Mesenchymal stem cell (in vitro differentiated cells and primary cell): ENCODE measurements at regions not wholly inside any gene's neighbourhood (a gene's known extent, or its start where the extent isn't known, plus 50 kb on each side); places are given as distances from the start of the nearest gene placed in this dataset.

ENCODE experiments used
- DNase-seq: peaks from one replicate; pipeline ENCODE4 v3.0.0-alpha.2; 2013
- H2AFZ ChIP-seq: one replicate; pipeline ENCODE4 v1.6.1; 2013; ENCODE audit warnings: low read depth, mild to moderate bottlenecking, control low read depth, inconsistent platforms, low read length, moderate library complexity
- H2AK5ac ChIP-seq: 2 replicates; pipeline ENCODE4 v1.6.1; 2013; ENCODE audit warnings: low read length, moderate library complexity, mild to moderate bottlenecking, inconsistent platforms; ENCODE audit not compliant: severe bottlenecking
- H2BK120ac ChIP-seq: one replicate; pipeline ENCODE4 v1.6.1; 2013; ENCODE audit warnings: low read depth, mild to moderate bottlenecking, inconsistent platforms, low read length, moderate library complexity
- H2BK12ac ChIP-seq, 2 experiments: one replicate each; pipeline ENCODE4 v1.6.1; 2013; ENCODE audit warnings: inconsistent platforms in 2 of 2, low read length in 2 of 2, mild to moderate bottlenecking in 2 of 2, moderate library complexity in 2 of 2, control low read depth in 1 of 2
- H2BK15ac ChIP-seq: one replicate; pipeline ENCODE4 v1.6.1; 2013; ENCODE audit warnings: mild to moderate bottlenecking, low read depth, inconsistent platforms; ENCODE audit not compliant: poor library complexity, severe bottlenecking
- H2BK5ac ChIP-seq: 2 replicates; pipeline ENCODE4 v1.6.1; 2013; ENCODE audit warnings: low read depth, mild to moderate bottlenecking, low read length, control low read depth, inconsistent platforms; ENCODE audit not compliant: poor library complexity, severe bottlenecking
- H3K14ac ChIP-seq, 2 experiments: one replicate each; pipeline ENCODE4 v1.6.1; 2013; ENCODE audit warnings: inconsistent platforms in 2 of 2, low read length in 2 of 2, control low read depth in 1 of 2, mild to moderate bottlenecking in 1 of 2, moderate library complexity in 1 of 2
- H3K18ac ChIP-seq, 2 experiments: one replicate each; pipeline ENCODE4 v1.6.1; 2013; ENCODE audit warnings: inconsistent platforms in 2 of 2, low read length in 2 of 2, control low read depth in 1 of 2, low read depth in 1 of 2, mild to moderate bottlenecking in 1 of 2
- H3K23ac ChIP-seq, 2 experiments: one replicate each; pipeline ENCODE4 v1.6.1; 2013; ENCODE audit warnings: inconsistent platforms in 2 of 2, low read length in 2 of 2, mild to moderate bottlenecking in 2 of 2, moderate library complexity in 2 of 2, control low read depth in 1 of 2
- H3K27ac ChIP-seq: 2 replicates; pipeline ENCODE4 v1.5.1; 2013; ENCODE audit warnings: mild to moderate bottlenecking, moderate library complexity, low read length, control low read depth, inconsistent platforms; ENCODE audit not compliant: poor library complexity, severe bottlenecking
- H3K27me3 ChIP-seq, 2 experiments: 2 replicates each; pipeline versions ENCODE4 v1.6.1 to v1.7.0; 2013; ENCODE audit warnings: low read length in 2 of 2, mild to moderate bottlenecking in 2 of 2, moderate library complexity in 2 of 2, control low read depth in 1 of 2, inconsistent platforms in 1 of 2; ENCODE audit not compliant: control insufficient read depth in 1 of 2, insufficient read depth in 1 of 2
- H3K36me3 ChIP-seq, 2 experiments: 2 replicates each; pipeline versions ENCODE4 v1.6.1 to v1.7.0; 2013; ENCODE audit warnings: low read length in 2 of 2, control low read depth in 1 of 2, inconsistent platforms in 1 of 2, low read depth in 1 of 2, mild to moderate bottlenecking in 1 of 2; ENCODE audit not compliant: insufficient read depth in 2 of 2, control insufficient read depth in 1 of 2
- H3K4ac ChIP-seq, 2 experiments: one replicate each; pipeline ENCODE4 v1.6.1; 2013; ENCODE audit warnings: inconsistent platforms in 2 of 2, low read length in 2 of 2, mild to moderate bottlenecking in 2 of 2, moderate library complexity in 2 of 2, control low read depth in 1 of 2, low read depth in 1 of 2
- H3K4me1 ChIP-seq: 2 replicates; pipeline ENCODE4 v1.6.1; 2013; ENCODE audit warnings: low read depth, low read length, control low read depth; ENCODE audit not compliant: control insufficient read depth, insufficient read depth
- H3K4me2 ChIP-seq: 2 replicates; pipeline ENCODE4 v1.6.1; 2013; ENCODE audit warnings: low read length, mild to moderate bottlenecking, inconsistent platforms; ENCODE audit not compliant: poor library complexity, severe bottlenecking
- H3K4me3 ChIP-seq, 2 experiments: 2 replicates each; pipeline versions ENCODE4 v1.5.1 to v1.7.0; 2013; ENCODE audit warnings: low read length in 2 of 2, mild to moderate bottlenecking in 2 of 2, control low read depth in 1 of 2, low read depth in 1 of 2; ENCODE audit not compliant: insufficient read depth in 1 of 2
- H3K79me1 ChIP-seq: replicated peaks from 2 replicates; pipeline ENCODE4 v1.6.1; 2013; ENCODE audit warnings: mild to moderate bottlenecking, control low read depth, low read length, inconsistent platforms; ENCODE audit not compliant: poor library complexity, severe bottlenecking
- H3K9ac ChIP-seq: 2 replicates; pipeline ENCODE4 v1.7.0; 2013; ENCODE audit warnings: mild to moderate bottlenecking, low read length, moderate library complexity
- H3K9me3 ChIP-seq: 2 replicates; pipeline ENCODE4 v1.7.0; 2013; ENCODE audit warnings: mild to moderate bottlenecking, low read length; ENCODE audit not compliant: control insufficient read depth
- H4K8ac ChIP-seq: one replicate; pipeline ENCODE4 v1.6.1; 2013; ENCODE audit warnings: inconsistent platforms, mild to moderate bottlenecking, low read length, moderate library complexity
- H4K91ac ChIP-seq: one replicate; pipeline ENCODE4 v1.6.1; 2013; ENCODE audit warnings: mild to moderate bottlenecking, low read length, inconsistent platforms
- WGBS: methylation state at CpG from one replicate; pipeline ENCODE4 v1.1.7; 2013; ENCODE audit warnings: mixed read lengths; 5-methylcytosine and 5-hydroxymethylcytosine counted together

DNA sequence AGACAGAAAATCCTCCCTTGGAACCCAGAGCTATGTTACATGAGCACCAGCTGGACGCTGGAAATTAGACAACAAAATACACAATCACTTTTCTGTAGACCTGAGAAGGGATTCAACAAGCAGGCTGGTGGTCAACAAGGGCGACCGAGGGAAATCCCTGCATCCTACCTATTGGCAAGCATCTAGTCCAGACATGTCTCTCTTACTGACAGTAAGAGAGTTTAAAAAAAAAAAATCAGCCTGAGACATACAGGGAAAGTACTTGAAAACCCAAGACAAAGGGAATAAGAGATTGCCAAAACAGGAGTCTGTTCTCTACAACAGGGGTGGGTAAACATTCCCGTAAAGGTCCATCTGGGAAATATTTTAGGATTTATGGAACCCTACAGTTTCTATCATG is 108.0 kb downstream of the KDR start:
- Histone ChIP-seq H3K27ac (no peak overlapping the region), H4K8ac (no peak overlapping the region), H3K4ac (no peak overlapping the region), H3K9ac (no peak overlapping the region), H3K36me3 (no peaks in the 10 kb centered on the region), H3K9me3 (no peaks in the 10 kb centered on the region), H3K14ac (no peak overlapping the region), H2BK15ac (no peak overlapping the region), H3K4me2 (no peak overlapping the region), H3K18ac (no peak overlapping the region), H4K91ac (no peak overlapping the region), H3K79me1 (no peaks in the 10 kb centered on the region), H2BK12ac (no peak overlapping the region), H3K4me1 (peaks cover 3% of the 10 kb centered on the region), H3K4me3 (no peak overlapping the region), H2AFZ (no peak overlapping the region), H3K27me3 (no peaks in the 10 kb centered on the region), H2AK5ac (no peak overlapping the region), H2BK120ac (no peak overlapping the region), H3K23ac (no peak overlapping the region), H2BK5ac (no peak overlapping the region)
- DNase-seq, result no peak
- 76% methylated on average over 1 of the region's 4 CpGs for WGBS

DNA sequence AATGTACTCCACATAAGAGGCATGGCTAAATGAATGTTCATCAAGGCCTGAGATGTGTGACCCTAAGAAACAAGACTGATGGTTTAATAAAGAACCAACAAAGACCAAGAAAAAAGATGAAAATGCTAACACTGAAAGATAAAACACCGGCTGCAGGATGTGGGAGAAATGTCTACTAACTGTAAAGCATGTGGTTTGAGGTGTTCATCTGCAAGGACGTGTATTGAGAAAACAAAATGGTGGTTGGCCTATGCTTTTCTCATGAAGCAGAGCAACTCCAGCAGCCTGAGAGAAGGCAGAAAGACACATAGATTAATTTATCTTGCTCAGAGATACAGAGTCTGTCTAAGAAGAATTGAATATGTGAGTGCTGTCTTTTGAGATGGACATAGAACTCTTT is 109.3 kb downstream of the KDR start:
- peaks cover 3% of the 10 kb centered on the region for H3K4me1 ChIP-seq

DNA sequence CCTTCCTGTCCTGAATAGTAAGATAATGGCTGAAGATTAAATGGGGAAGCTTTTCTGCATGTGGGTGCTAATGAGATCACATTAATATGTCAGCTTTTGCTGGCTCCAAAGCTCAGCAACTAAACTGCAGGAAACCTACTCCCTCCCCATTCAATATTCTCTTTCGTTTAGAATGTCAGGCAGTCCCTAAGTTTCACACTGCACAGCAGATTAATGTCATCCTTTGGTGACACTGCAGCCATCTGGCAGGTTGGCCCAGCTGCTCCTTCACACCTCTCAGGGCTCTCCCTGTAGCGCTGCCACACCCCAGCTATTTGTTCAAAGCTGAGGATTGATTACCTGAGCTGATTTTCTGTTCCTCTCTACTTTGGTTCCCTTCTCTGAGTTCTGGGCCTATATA is 110.5 kb downstream of the KDR start:
- Histone ChIP-seq H3K4me3 (no peak overlapping the region), H4K91ac (no peak overlapping the region), H2BK5ac (no peak overlapping the region), H4K8ac (no peak overlapping the region), H3K79me1 (no peaks in the 10 kb centered on the region), H3K27ac (no peak overlapping the region), H2BK12ac (no peak overlapping the region), H3K4ac (no peak overlapping the region), H3K23ac (no peak overlapping the region), H2BK15ac (no peak overlapping the region), H3K9ac (no peak overlapping the region), H2AFZ (no peak overlapping the region), H3K9me3 (no peaks in the 10 kb centered on the region), H2BK120ac (no peak overlapping the region), H3K4me1 (peaks cover 3% of the 10 kb centered on the region), H3K27me3 (no peaks in the 10 kb centered on the region), H3K14ac (no peak overlapping the region), H3K4me2 (no peak overlapping the region), H3K18ac (no peak overlapping the region), H3K36me3 (no peaks in the 10 kb centered on the region), H2AK5ac (no peak overlapping the region)
- no peak for DNase-seq
- WGBS, result 43% methylated on average over 2 of the region's 2 CpGs

More for the DNA sequence above, 109.3 kb downstream of the KDR start:
- Histone ChIP-seq H2AK5ac (no peak overlapping the region), H3K14ac (no peak overlapping the region), H2BK12ac (no peak overlapping the region), H3K23ac (no peak overlapping the region), H3K4me3 (no peak overlapping the region), H3K27ac (no peak overlapping the region), H3K4ac (no peak overlapping the region), H3K9me3 (no peaks in the 10 kb centered on the region), H2BK120ac (no peak overlapping the region), H3K36me3 (no peaks in the 10 kb centered on the region), H4K8ac (no peak overlapping the region), H3K27me3 (no peaks in the 10 kb centered on the region), H4K91ac (no peak overlapping the region), H2BK5ac (no peak overlapping the region), H2AFZ (no peak overlapping the region), H2BK15ac (no peak overlapping the region), H3K9ac (no peak overlapping the region), H3K18ac (no peak overlapping the region), H3K4me2 (no peak overlapping the region), H3K79me1 (no peaks in the 10 kb centered on the region)
- no peak for DNase-seq
- 86% methylated on average over 2 of the region's 2 CpGs for WGBS

DNA sequence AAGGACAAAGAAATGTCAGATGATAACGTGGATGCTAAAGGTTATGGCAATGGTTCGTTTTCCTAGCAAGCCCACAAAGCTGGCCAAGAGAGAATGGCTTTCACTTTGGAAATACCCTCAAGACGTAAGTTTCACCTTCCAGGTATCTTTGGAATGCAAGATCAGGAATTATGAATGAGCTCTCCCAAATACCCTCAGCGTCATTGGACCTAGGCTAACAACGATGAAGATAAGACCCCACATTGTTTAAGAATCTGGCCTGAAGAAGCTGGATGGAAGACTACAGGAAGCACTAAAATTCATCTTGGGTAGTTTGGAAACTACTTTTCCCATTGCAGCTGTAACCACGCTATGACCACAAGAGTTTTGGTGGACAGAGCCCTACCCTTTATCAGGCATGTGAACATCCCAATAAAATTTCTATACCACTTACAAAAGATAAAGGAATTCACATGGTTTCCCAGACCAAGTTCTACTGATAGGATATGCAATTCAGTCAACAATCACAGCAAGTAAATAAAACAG is 111.9 kb downstream of the KDR start:
- Histone ChIP-seq H3K4me3 (no peak overlapping the region), H3K18ac (no peak overlapping the region), H3K4me2 (no peak overlapping the region), H3K27me3 (no peaks in the 10 kb centered on the region), H3K36me3 (no peaks in the 10 kb centered on the region), H3K9me3 (no peaks in the 10 kb centered on the region), H2BK120ac (no peak overlapping the region), H2BK5ac (no peak overlapping the region), H3K9ac (no peak overlapping the region), H3K14ac (no peak overlapping the region), H2AFZ (no peak overlapping the region), H4K8ac (no peak overlapping the region), H3K23ac (no peak overlapping the region), H3K79me1 (no peaks in the 10 kb centered on the region), H4K91ac (no peak overlapping the region), H2BK15ac (no peak overlapping the region), H3K4me1 (peaks cover 3% of the 10 kb centered on the region), H2AK5ac (no peak overlapping the region), H3K4ac (no peak overlapping the region), H3K27ac (no peak overlapping the region), H2BK12ac (no peak overlapping the region)
- DNase-seq, result no peak
- WGBS, result 91% methylated on average over 6 of the region's 6 CpGs
